Smooth muscle cell (in vitro differentiated cells): ENCODE measurements at regions not wholly inside any gene's neighbourhood (a gene's known extent, or its start where the extent isn't known, plus 50 kb on each side); places are given as distances from the start of the nearest gene placed in this dataset.
"Not testable (repeated sequence)": the region's sequence is repeated elsewhere in the genome, so short reads cannot be mapped to it uniquely, and the experiment has no call there.

ENCODE experiments used
- DNase-seq: peaks from one replicate; lab custom pipeline; 2025; ENCODE audit not compliant: unreplicated experiment; lab: John Stamatoyannopoulos, UW
- H2AFZ ChIP-seq: fragments of 200-600 bp; sonication (generic); 2 replicates; pipeline ENCODE4 v1.6.0; 2016; ENCODE audit warnings: antibody characterized with exemption, low read depth, mild to moderate bottlenecking
- H3F3A ChIP-seq: fragments of 200-600 bp; sonication (generic); 2 replicates; pipeline ENCODE4 v1.6.0; 2017; ENCODE audit warnings: antibody characterized with exemption, low read depth
- H3K27ac ChIP-seq: fragments of 200-600 bp; sonication (generic); 2 replicates; pipeline ENCODE4 v1.5.1; 2016; ENCODE audit warnings: low read depth, mild to moderate bottlenecking
- H3K27me3 ChIP-seq: fragments of 200-600 bp; sonication (generic); 2 replicates; pipeline ENCODE4 v1.6.1; 2016; ENCODE audit warnings: low read depth, mild to moderate bottlenecking
- H3K36me3 ChIP-seq: fragments of 200-600 bp; sonication (generic); 2 replicates; pipeline ENCODE4 v1.5.1; 2016; ENCODE audit warnings: low read depth
- H3K4me1 ChIP-seq: fragments of 200-600 bp; sonication (generic); 2 replicates; pipeline ENCODE4 v1.5.1; 2016; ENCODE audit warnings: low read depth
- H3K4me2 ChIP-seq: fragments of 200-600 bp; sonication (generic); 2 replicates; pipeline ENCODE4 v1.6.0; 2016; ENCODE audit warnings: mild to moderate bottlenecking
- H3K4me3 ChIP-seq: fragments of 200-600 bp; sonication (generic); 2 replicates; pipeline ENCODE4 v1.5.1; 2016; ENCODE audit warnings: mild to moderate bottlenecking
- H3K79me2 ChIP-seq: fragments of 200-600 bp; sonication (generic); 2 replicates; pipeline ENCODE4 v1.6.0; 2016; ENCODE audit warnings: low read depth, mild to moderate bottlenecking
- H3K9ac ChIP-seq: fragments of 200-600 bp; sonication (generic); 2 replicates; pipeline ENCODE4 v1.6.0; 2016; ENCODE audit warnings: low read depth
- H3K9me3 ChIP-seq: fragments of 200-600 bp; sonication (generic); replicated peaks from 2 replicates; pipeline ENCODE4 v1.5.1; 2016; ENCODE audit warnings: low read depth
- H4K20me1 ChIP-seq: fragments of 200-600 bp; sonication (generic); 2 replicates; pipeline ENCODE4 v1.6.0; 2016; ENCODE audit warnings: low read depth
- WGBS: methylation state at CpG from one replicate; pipeline ENCODE4 v1.1.7; 2016; ENCODE audit warnings: low lambda C conversion rate; 5-methylcytosine and 5-hydroxymethylcytosine counted together
- TF ChIP-seq, protein P1 (sequence below): fragments of 200-600 bp; sonication (generic); IDR thresholded peaks from 2 replicates; pipeline ENCODE4 v1.5.1; 2017; ENCODE audit warnings: borderline replicate concordance, mild to moderate bottlenecking, antibody characterized with exemption; ENCODE audit not compliant: insufficient read depth, poor library complexity, severe bottlenecking

DNA sequence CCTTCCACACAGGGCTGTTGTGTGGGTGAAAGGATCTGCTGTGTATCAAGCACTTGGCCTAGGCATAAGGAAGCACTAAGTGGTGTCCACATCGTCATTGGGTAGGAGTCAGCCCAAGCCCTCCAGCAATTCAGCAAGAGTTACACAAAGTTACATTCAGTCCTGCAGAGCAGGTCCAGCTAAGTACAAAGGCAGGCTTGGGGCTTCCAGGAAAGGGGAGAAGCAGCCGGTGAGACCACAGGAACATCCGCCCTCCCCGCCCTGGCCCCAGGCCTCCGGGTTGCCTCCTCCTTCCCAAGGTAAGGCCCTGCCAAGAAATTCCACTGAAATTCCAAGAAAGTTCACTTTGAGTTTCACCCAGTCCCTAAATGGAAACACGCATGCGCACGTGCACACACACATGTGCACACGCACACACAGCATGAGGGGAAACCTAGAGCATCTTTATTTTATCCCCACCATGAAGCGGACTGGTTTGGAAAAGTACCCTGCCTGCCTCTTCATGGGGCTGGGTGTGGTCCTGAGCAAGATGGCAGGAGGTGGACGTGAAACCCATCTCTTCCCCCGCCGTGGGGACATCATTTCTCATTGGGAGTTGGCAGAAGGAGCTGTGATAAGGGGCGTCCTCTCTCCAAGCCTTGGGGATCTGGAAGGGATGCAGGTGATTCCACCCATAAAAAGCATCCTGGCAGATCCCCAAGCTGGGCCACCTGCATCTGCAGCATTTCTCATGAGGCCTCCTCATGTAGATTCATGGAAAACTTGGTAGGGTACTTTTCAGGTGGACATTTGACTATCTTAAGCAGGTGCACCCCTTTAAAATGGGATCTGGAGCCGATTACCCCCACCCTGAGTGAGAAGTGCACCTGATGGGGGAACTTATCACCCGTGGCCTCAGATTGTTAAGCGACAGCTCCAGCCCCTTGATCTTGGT lies 69.1 kb upstream of the NANOS1 start:
- H3K4me3 ChIP-seq, result no peak overlapping the region
- H3K9ac ChIP-seq, result no peak overlapping the region
- no peaks in the 10 kb centered on the region for H3K79me2 ChIP-seq
- H3K27me3 ChIP-seq, result no peaks in the 10 kb centered on the region
- no peak overlapping the region for H2AFZ ChIP-seq
- H3K27ac ChIP-seq, result no peak overlapping the region
- no peaks in the 10 kb centered on the region for H3F3A ChIP-seq
- H3K9me3 ChIP-seq, result no peaks in the 10 kb centered on the region
- H4K20me1 ChIP-seq, result no peaks in the 10 kb centered on the region
- DNase-seq, result no peak
- no peaks in the 10 kb centered on the region for H3K4me1 ChIP-seq
- TF ChIP-seq, protein P1, sequence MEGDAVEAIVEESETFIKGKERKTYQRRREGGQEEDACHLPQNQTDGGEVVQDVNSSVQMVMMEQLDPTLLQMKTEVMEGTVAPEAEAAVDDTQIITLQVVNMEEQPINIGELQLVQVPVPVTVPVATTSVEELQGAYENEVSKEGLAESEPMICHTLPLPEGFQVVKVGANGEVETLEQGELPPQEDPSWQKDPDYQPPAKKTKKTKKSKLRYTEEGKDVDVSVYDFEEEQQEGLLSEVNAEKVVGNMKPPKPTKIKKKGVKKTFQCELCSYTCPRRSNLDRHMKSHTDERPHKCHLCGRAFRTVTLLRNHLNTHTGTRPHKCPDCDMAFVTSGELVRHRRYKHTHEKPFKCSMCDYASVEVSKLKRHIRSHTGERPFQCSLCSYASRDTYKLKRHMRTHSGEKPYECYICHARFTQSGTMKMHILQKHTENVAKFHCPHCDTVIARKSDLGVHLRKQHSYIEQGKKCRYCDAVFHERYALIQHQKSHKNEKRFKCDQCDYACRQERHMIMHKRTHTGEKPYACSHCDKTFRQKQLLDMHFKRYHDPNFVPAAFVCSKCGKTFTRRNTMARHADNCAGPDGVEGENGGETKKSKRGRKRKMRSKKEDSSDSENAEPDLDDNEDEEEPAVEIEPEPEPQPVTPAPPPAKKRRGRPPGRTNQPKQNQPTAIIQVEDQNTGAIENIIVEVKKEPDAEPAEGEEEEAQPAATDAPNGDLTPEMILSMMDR, result no peak
- no peak overlapping the region for H3K4me2 ChIP-seq
- 87% methylated on average over 17 of the region's 17 CpGs for WGBS
- no peaks in the 10 kb centered on the region for H3K36me3 ChIP-seq

DNA sequence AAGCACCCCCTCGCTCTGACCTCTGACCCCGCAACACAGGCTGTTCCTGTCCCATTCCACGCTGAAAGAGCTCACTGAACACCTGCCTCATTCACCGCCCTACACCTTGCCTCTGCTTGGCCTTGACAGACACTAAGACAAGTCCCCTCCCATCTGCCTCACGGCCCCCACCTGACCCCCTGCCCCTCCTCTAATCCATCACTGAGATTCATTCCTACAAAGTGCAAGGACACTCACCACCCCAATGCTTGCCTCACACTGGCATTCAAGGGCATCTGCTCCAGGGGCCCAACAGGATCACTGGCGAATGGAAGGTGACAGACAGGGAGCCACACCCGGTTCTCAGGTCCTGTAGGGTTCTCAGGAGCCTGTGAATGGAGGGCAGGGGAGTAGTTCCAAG lies 68.1 kb upstream of the NANOS1 start:
- Histone ChIP-seq H3K4me1 (no peaks in the 10 kb centered on the region), H2AFZ (no peak overlapping the region), H3K9ac (no peak overlapping the region), H3K4me3 (no peak overlapping the region), H3K27ac (no peak overlapping the region), H4K20me1 (no peaks in the 10 kb centered on the region), H3K9me3 (no peaks in the 10 kb centered on the region), H3F3A (no peaks in the 10 kb centered on the region), H3K27me3 (no peaks in the 10 kb centered on the region), H3K36me3 (no peaks in the 10 kb centered on the region), H3K4me2 (no peak overlapping the region), H3K79me2 (no peaks in the 10 kb centered on the region)
- 87% methylated on average over 7 of the region's 7 CpGs for WGBS
- DNase-seq, result no peak
- TF ChIP-seq, protein P1, result no peak

DNA sequence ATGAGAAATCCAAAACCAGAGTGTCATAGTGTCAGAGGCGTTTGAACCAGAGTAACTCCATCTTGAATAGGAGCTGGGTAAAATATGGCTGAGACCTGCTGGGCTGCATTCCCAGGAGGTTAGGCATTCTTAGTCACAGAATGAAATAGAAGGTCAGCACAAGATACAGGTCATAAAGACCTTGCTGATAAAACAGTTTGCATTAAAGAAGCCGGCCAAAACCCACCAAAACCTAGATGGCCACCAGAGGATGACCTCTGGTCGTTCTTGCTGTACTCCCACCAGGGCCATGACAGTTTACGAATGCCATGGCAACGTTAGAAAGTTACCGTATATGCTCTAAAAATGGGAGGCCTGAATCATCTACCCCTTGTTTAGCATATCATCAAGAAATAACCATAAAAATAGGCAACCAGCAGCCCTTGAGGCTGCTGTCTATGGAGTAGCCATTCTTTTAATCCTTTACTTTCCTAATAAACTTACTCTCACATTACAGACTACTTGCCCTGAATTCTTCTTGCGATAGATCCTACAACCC lies 67.1 kb upstream of the NANOS1 start:
- not testable (repeated sequence) for H3K4me3 ChIP-seq, H3F3A ChIP-seq, H3K4me2 ChIP-seq, DNase-seq, H3K9ac ChIP-seq, H3K27ac ChIP-seq, H3K36me3 ChIP-seq, H3K79me2 ChIP-seq, H3K9me3 ChIP-seq, H4K20me1 ChIP-seq, H3K27me3 ChIP-seq, H2AFZ ChIP-seq, H3K4me1 ChIP-seq
- 65% methylated on average over 7 of the region's 7 CpGs for WGBS

DNA sequence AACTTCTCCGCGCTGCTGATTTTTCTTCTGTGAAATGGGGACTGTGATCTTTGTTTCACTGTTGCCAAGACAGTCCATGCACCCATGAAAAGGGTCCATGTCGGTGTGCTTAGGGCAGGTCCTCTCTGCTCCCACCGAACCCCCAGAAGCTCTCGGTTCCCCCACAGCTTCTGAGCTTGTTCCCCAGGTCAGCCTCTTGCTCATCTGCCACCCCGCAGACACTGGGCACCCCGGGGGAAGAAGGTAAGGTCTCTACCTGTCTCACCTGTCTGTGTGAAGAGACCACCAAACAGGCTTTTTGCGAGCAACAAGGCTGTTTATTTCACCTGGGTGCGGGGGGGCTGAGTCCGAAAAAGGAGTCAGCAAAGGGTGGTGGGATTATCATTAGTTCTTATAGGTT lies 66.2 kb upstream of the NANOS1 start:
- no peak for DNase-seq
- Histone ChIP-seq H3K79me2 (no peaks in the 10 kb centered on the region), H3K4me2 (no peak overlapping the region), H4K20me1 (no peaks in the 10 kb centered on the region), H3K4me3 (no peak overlapping the region), H3K36me3 (no peaks in the 10 kb centered on the region), H2AFZ (no peak overlapping the region), H3K27me3 (no peaks in the 10 kb centered on the region), H3K4me1 (no peaks in the 10 kb centered on the region), H3K27ac (no peak overlapping the region), H3K9me3 (no peaks in the 10 kb centered on the region), H3F3A (no peaks in the 10 kb centered on the region), H3K9ac (no peak overlapping the region)
- 90% methylated on average over 10 of the region's 10 CpGs for WGBS
- TF ChIP-seq, protein P1, result no peak
